SK-N-SH (cell line): ENCODE measurements at regions not wholly inside any gene's neighbourhood (a gene's known extent, or its start where the extent isn't known, plus 50 kb on each side); places are given as distances from the start of the nearest gene placed in this dataset.

Experiments
- CTCF ChIA-PET: fragments of 300-600, 350-600 bp; formaldehyde crosslinking; extraction: SDS; loops from one replicate; lab custom pipeline; 2021; lab: Yijun Ruan, JAX
- POLR2A ChIA-PET: fragments of 350-600 bp; sonication (Branson Sonifier 250); formaldehyde crosslinking; extraction: SDS; loops from one replicate; lab custom pipeline; 2020; ENCODE audit warnings: antibody characterized with exemption, inconsistent platforms; lab: Yijun Ruan, JAX
- DNase-seq: peaks from one replicate; pipeline ENCODE4 v3.0.0; 2012
- H2AFZ ChIP-seq: fragments of 200-600 bp; sonication (generic); 2 replicates; pipeline ENCODE4 v1.8.1; 2016; ENCODE audit warnings: antibody characterized with exemption, mild to moderate bottlenecking, low read depth
- H3F3A ChIP-seq: fragments of 200-600 bp; sonication (generic); replicated peaks from 2 replicates; pipeline ENCODE3; 2016; ENCODE audit warnings: antibody characterized with exemption, mild to moderate bottlenecking; ENCODE audit not compliant: insufficient read depth
- H3K27ac ChIP-seq, 2 experiments: fragments of 200-500 bp in 1 of 2; fragments of 200-600 bp in 1 of 2; sonication (Bioruptor generic) in 1 of 2; sonication (generic), shearing (Covaris generic) in 1 of 2; 2 replicates each; pipeline versions ENCODE4 v1.5.1 to v1.6.1; 2014 to 2016; ENCODE audit warnings: low read depth in 2 of 2, inconsistent platforms in 1 of 2, low read length in 1 of 2, mild to moderate bottlenecking in 1 of 2, mixed read lengths in 1 of 2
- H3K27me3 ChIP-seq: fragments of 200-600 bp; sonication (generic), shearing (Covaris generic); 2 replicates; pipeline ENCODE4 v1.6.1; 2016; ENCODE audit warnings: mixed run types; ENCODE audit not compliant: insufficient read depth
- H3K36me3 ChIP-seq, 2 experiments: fragments of 200-500 bp in 1 of 2; fragments of 200-600 bp in 1 of 2; sonication (Bioruptor generic) in 1 of 2; sonication (generic) in 1 of 2; replicated peaks in 1 of 2; 2 replicates each; pipeline versions ENCODE3 to v1.5.1; 2014 to 2016; ENCODE audit warnings: low read length in 1 of 2, mild to moderate bottlenecking in 1 of 2; ENCODE audit not compliant: insufficient read depth in 2 of 2, control insufficient read depth in 1 of 2
- H3K4me1 ChIP-seq, 2 experiments: fragments of 200-500 bp in 1 of 2; fragments of 200-600 bp in 1 of 2; sonication (Bioruptor generic) in 1 of 2; sonication (generic), shearing (Covaris generic) in 1 of 2; 2 replicates each; pipeline versions ENCODE4 v1.5.1 to v1.6.1; 2014 to 2016; ENCODE audit warnings: low read depth in 1 of 2, low read length in 1 of 2, mixed run types in 1 of 2; ENCODE audit not compliant: insufficient read depth in 2 of 2, control insufficient read depth in 1 of 2
- H3K4me2 ChIP-seq: fragments of 200-600 bp; sonication (generic), shearing (Covaris generic); 2 replicates; pipeline ENCODE4 v1.6.1; 2017; ENCODE audit warnings: mixed run types
- H3K4me3 ChIP-seq, 2 experiments: fragments of 200-500 bp in 1 of 2; fragments of 200-600 bp in 1 of 2; sonication (Bioruptor generic) in 1 of 2; sonication (generic), shearing (Covaris generic) in 1 of 2; 2 replicates each; pipeline versions ENCODE4 v1.5.1 to v1.8.1; 2014 to 2016; ENCODE audit warnings: low read depth in 2 of 2, inconsistent platforms in 1 of 2, low read length in 1 of 2, mild to moderate bottlenecking in 1 of 2, mixed read lengths in 1 of 2, moderate library complexity in 1 of 2
- H3K79me2 ChIP-seq: fragments of 200-600 bp; sonication (generic); 2 replicates; pipeline ENCODE4 v1.8.1; 2017; ENCODE audit warnings: mild to moderate bottlenecking; ENCODE audit not compliant: insufficient read depth
- H3K9ac ChIP-seq: fragments of 200-600 bp; sonication (generic); 2 replicates; pipeline ENCODE4 v1.6.1; 2017; ENCODE audit warnings: mixed run types
- H3K9me2 ChIP-seq: fragments of 200-600 bp; sonication (generic); 2 replicates; pipeline ENCODE4 v1.6.1; 2017; ENCODE audit warnings: mixed run types
- H3K9me3 ChIP-seq: fragments of 200-600 bp; sonication (generic); 2 replicates; pipeline ENCODE4 v1.6.1; 2017; ENCODE audit warnings: mixed run types, mild to moderate bottlenecking, moderate library complexity
- H4K20me1 ChIP-seq: fragments of 200-600 bp; sonication (generic); 2 replicates; pipeline ENCODE4 v1.6.1; 2017; ENCODE audit warnings: mild to moderate bottlenecking, mixed run types; ENCODE audit not compliant: insufficient read depth
- ELF1 ChIP-seq: IDR thresholded peaks from 2 replicates; pipeline ENCODE4 v1.4.0; 2012
- EP300 ChIP-seq, 2 experiments: IDR thresholded peaks; 2 replicates each; pipeline versions ENCODE4 v1.4.0 to v1.6.1; 2012; ENCODE audit warnings: borderline replicate concordance in 1 of 2, low read depth in 1 of 2, low read length in 1 of 2
- FOSL2 ChIP-seq: IDR thresholded peaks from 2 replicates; pipeline ENCODE4 v1.4.0; 2012; ENCODE audit warnings: low read depth, mild to moderate bottlenecking, moderate library complexity, borderline replicate concordance
- GATA2 ChIP-seq: sonication (generic); formaldehyde crosslinking; IDR thresholded peaks from 2 replicates; pipeline ENCODE4 v1.5.0; 2020; ENCODE audit warnings: mild to moderate bottlenecking, missing genetic modification reagents
- NRF1 ChIP-seq: IDR thresholded peaks from 2 replicates; pipeline ENCODE4 v1.6.1; 2012; ENCODE audit warnings: low read depth, mild to moderate bottlenecking, low read length
- POLR2AphosphoS5 ChIP-seq: IDR thresholded peaks from 2 replicates; pipeline ENCODE4 v1.6.1; 2012; ENCODE audit warnings: low read depth, low read length
- RAD21 ChIP-seq: IDR thresholded peaks from 2 replicates; pipeline ENCODE4 v1.6.1; 2012; ENCODE audit warnings: mild to moderate bottlenecking, low read length
- RFX5 ChIP-seq: IDR thresholded peaks from 2 replicates; pipeline ENCODE4 v1.6.1; 2012; ENCODE audit warnings: mild to moderate bottlenecking, improper control_type of control experiment, low read length
- TEAD4 ChIP-seq: IDR thresholded peaks from 2 replicates; pipeline ENCODE4 v1.4.0; 2012; ENCODE audit warnings: mild to moderate bottlenecking, borderline replicate concordance; ENCODE audit not compliant: insufficient read depth
- WGBS: methylation state at CpG from one replicate; pipeline ENCODE4 v1.1.6; 2017; ENCODE audit warnings: low lambda C conversion rate; 5-methylcytosine and 5-hydroxymethylcytosine counted together
- TF ChIP-seq, protein P1 (sequence below): IDR thresholded peaks from 2 replicates; pipeline ENCODE4 v1.4.0; 2012; ENCODE audit warnings: low read depth, borderline replicate concordance
- TF ChIP-seq, protein P2 (sequence below): fragments of 150-350 bp; IDR thresholded peaks from 2 replicates; pipeline ENCODE4 v1.6.1; 2017; ENCODE audit warnings: antibody characterized with exemption, low read length, low read depth, borderline replicate concordance
- TF ChIP-seq, protein P3 (sequence below): fragments of 200-600 bp; sonication (generic); IDR thresholded peaks from 2 replicates; pipeline ENCODE4 v1.6.1; 2017; ENCODE audit warnings: antibody characterized with exemption, mild to moderate bottlenecking, moderate library complexity
- TF ChIP-seq, protein P4 (sequence below): fragments of 150-350 bp; IDR thresholded peaks from 2 replicates; pipeline ENCODE4 v1.6.1; 2016; ENCODE audit warnings: mild to moderate bottlenecking, low read depth, low read length

DNA sequence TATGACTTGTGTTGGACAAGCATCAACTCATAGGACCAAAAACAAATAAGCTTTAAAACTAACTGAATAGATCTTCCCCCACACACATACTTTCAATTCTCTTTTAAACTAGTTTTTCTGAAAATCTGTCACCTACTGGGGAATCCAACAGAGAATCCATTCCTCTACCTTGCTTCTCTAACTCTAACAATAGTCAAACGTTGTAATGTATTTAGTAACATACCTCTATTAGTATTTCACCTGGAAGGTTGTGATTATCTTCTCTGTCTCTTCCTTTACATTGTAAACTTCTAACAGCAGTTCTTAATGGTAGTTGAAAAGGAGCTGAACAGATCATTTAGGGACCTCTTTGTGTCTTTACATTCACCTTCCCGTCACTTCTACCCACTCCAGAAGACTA lies 337.1 kb upstream of the FAM241A start:
- no peaks in the 10 kb centered on the region for H3F3A ChIP-seq
- no peaks in the 10 kb centered on the region; the same call in 1 of the 2 replicates for H3K27me3 ChIP-seq
- no peaks in the 10 kb centered on the region for H3K9me3 ChIP-seq
- TF ChIP-seq EP300 (IDR thresholded peaks at IDR 0.05; ENCODE audit: borderline replicate concordance in 1 of 2, low read depth in 1 of 2, low read length in 1 of 2) (no peak), GATA2 (CRISPR knock-in tag) (no peak), POLR2AphosphoS5 (no peak), RAD21 (no peak), NRF1 (no peak), RFX5 (no peak), FOSL2 (no peak), ELF1 (no peak)
- TF ChIP-seq, protein P1, sequence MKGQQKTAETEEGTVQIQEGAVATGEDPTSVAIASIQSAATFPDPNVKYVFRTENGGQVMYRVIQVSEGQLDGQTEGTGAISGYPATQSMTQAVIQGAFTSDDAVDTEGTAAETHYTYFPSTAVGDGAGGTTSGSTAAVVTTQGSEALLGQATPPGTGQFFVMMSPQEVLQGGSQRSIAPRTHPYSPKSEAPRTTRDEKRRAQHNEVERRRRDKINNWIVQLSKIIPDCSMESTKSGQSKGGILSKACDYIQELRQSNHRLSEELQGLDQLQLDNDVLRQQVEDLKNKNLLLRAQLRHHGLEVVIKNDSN = no peak
- TF ChIP-seq, protein P2, sequence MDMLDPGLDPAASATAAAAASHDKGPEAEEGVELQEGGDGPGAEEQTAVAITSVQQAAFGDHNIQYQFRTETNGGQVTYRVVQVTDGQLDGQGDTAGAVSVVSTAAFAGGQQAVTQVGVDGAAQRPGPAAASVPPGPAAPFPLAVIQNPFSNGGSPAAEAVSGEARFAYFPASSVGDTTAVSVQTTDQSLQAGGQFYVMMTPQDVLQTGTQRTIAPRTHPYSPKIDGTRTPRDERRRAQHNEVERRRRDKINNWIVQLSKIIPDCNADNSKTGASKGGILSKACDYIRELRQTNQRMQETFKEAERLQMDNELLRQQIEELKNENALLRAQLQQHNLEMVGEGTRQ = no peak
- TF ChIP-seq, protein P3, sequence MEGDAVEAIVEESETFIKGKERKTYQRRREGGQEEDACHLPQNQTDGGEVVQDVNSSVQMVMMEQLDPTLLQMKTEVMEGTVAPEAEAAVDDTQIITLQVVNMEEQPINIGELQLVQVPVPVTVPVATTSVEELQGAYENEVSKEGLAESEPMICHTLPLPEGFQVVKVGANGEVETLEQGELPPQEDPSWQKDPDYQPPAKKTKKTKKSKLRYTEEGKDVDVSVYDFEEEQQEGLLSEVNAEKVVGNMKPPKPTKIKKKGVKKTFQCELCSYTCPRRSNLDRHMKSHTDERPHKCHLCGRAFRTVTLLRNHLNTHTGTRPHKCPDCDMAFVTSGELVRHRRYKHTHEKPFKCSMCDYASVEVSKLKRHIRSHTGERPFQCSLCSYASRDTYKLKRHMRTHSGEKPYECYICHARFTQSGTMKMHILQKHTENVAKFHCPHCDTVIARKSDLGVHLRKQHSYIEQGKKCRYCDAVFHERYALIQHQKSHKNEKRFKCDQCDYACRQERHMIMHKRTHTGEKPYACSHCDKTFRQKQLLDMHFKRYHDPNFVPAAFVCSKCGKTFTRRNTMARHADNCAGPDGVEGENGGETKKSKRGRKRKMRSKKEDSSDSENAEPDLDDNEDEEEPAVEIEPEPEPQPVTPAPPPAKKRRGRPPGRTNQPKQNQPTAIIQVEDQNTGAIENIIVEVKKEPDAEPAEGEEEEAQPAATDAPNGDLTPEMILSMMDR = no peak
- TF ChIP-seq, all 33 proteins: peak for 0
- H3K9ac ChIP-seq = no peak overlapping the region
- no peak overlapping the region for H3K4me3 ChIP-seq
- no peaks in the 10 kb centered on the region for H3K4me1 ChIP-seq
- CTCF ChIA-PET = interaction anchor here (2.2 kb wide), 1 partner anchor 47 kb away, joined by 5 read pairs; no protein-coding TSS in a partner anchor
- H3K27ac ChIP-seq = no peak overlapping the region
- no peak overlapping the region for H2AFZ ChIP-seq
- H3K9me2 ChIP-seq = no peaks in the 10 kb centered on the region
- H4K20me1 ChIP-seq = no peaks in the 10 kb centered on the region
- no peaks in the 10 kb centered on the region for H3K36me3 ChIP-seq
- POLR2A ChIA-PET = no interaction called here
- no peak for DNase-seq
- no peaks in the 10 kb centered on the region for H3K79me2 ChIP-seq
- H3K4me2 ChIP-seq = no peak overlapping the region
- 0% methylated on average over 2 of the region's 2 CpGs for WGBS

DNA sequence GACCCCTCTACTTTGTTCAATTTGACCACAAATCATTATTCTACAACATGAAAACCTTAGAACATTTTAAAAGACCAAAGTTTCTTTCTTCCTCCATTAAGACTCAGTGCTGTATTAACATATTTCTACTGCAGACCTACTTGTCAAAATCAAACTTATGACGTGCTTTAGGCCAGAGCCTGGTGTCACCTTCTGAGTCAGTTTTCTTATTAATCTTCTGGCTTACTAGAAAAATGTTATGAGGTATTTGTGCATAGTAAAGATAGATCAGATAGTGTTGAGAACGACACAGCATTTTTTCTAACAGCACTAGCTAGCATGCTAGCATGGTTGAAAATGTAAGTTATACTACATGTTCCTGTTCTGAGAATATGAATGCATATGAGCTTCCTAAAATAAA lies 333.6 kb upstream of the FAM241A start:
- Histone ChIP-seq H4K20me1 (no peaks in the 10 kb centered on the region), H3F3A (no peaks in the 10 kb centered on the region), H3K79me2 (no peaks in the 10 kb centered on the region), H3K27ac (no peak overlapping the region), H3K4me2 (no peak overlapping the region), H3K9me3 (no peaks in the 10 kb centered on the region), H3K9ac (no peak overlapping the region), H3K4me3 (no peak overlapping the region), H3K4me1 (no peaks in the 10 kb centered on the region), H3K27me3 (no peaks in the 10 kb centered on the region; the same call in 1 of the 2 replicates), H2AFZ (no peak overlapping the region), H3K36me3 (no peaks in the 10 kb centered on the region), H3K9me2 (no peaks in the 10 kb centered on the region)
- TF ChIP-seq TEAD4 = no peak
- no peak for TF ChIP-seq GATA2 (CRISPR knock-in tag)
- TF ChIP-seq, protein P4, sequence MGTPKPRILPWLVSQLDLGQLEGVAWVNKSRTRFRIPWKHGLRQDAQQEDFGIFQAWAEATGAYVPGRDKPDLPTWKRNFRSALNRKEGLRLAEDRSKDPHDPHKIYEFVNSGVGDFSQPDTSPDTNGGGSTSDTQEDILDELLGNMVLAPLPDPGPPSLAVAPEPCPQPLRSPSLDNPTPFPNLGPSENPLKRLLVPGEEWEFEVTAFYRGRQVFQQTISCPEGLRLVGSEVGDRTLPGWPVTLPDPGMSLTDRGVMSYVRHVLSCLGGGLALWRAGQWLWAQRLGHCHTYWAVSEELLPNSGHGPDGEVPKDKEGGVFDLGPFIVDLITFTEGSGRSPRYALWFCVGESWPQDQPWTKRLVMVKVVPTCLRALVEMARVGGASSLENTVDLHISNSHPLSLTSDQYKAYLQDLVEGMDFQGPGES = no peak
- TF ChIP-seq ELF1 = no peak
- TF ChIP-seq FOSL2 = no peak
- POLR2A ChIA-PET = no interaction called here
- 4% methylated on average over 2 of the region's 2 CpGs for WGBS
- DNase-seq = no peak
- CTCF ChIA-PET = no interaction called here
